IMR-90 (cell line): ENCODE measurements at regions not wholly inside any gene's neighbourhood (a gene's known extent, or its start where the extent isn't known, plus 50 kb on each side); places are given as distances from the start of the nearest gene placed in this dataset.

Experiments
- ATAC-seq: fragments of 200-7000 bp; cut with Tn5 transposase; 2 replicates; pipeline ENCODE4 v1.9.1; 2020; ENCODE audit warnings: low read depth, mild to moderate bottlenecking, moderate library complexity
- BruUV-seq: library from RNA; stranded (reverse); fragments of 400-500 nt; replicated peaks from 2 replicates; lab custom pipeline; 2021; lab: Mats Ljungman, UMichigan
- CTCF ChIA-PET: fragments of 300-600 bp; formaldehyde crosslinking; extraction: SDS; loops from one replicate; lab custom pipeline; 2021; ENCODE audit warnings: antibody characterized with exemption; lab: Yijun Ruan, JAX
- POLR2A ChIA-PET: fragments of 300-600 bp; sonication (Branson Sonifier 250); formaldehyde crosslinking; loops from one replicate; lab custom pipeline; 2022; ENCODE audit warnings: antibody characterized with exemption; ENCODE audit not compliant: unreplicated experiment; lab: Charles Lee
- DNase-seq: peaks from one replicate; pipeline ENCODE4 v3.0.0; 2013
- H2AFZ ChIP-seq: replicated peaks from 2 replicates; pipeline ENCODE3; 2013; ENCODE audit warnings: low read length, mild to moderate bottlenecking; ENCODE audit not compliant: poor library complexity
- H2AK5ac ChIP-seq: 2 replicates; pipeline ENCODE4 v1.6.1; 2013; ENCODE audit warnings: low read depth, low read length, inconsistent platforms
- H2AK9ac ChIP-seq: replicated peaks from 2 replicates; pipeline ENCODE3; 2013; ENCODE audit warnings: mild to moderate bottlenecking, low read depth, low read length, moderate library complexity; ENCODE audit not compliant: poor library complexity
- H2BK120ac ChIP-seq: 2 replicates; pipeline ENCODE4 v1.6.1; 2013; ENCODE audit warnings: low read depth, low read length, inconsistent platforms
- H2BK15ac ChIP-seq: 3 replicates; pipeline ENCODE4 v1.6.1; 2013; ENCODE audit warnings: low read depth, low read length, inconsistent platforms
- H2BK20ac ChIP-seq: 2 replicates; pipeline ENCODE4 v1.6.1; 2013; ENCODE audit warnings: low read depth, mild to moderate bottlenecking, inconsistent platforms, low read length, moderate library complexity
- H2BK5ac ChIP-seq: 2 replicates; pipeline ENCODE4 v1.6.1; 2013; ENCODE audit warnings: mild to moderate bottlenecking, low read depth, low read length, inconsistent platforms; ENCODE audit not compliant: poor library complexity, severe bottlenecking
- H3K14ac ChIP-seq: replicated peaks from 2 replicates; pipeline ENCODE4 v1.6.1; 2013; ENCODE audit warnings: low read depth, low read length, inconsistent platforms
- H3K18ac ChIP-seq: 2 replicates; pipeline ENCODE4 v1.6.1; 2013; ENCODE audit warnings: low read depth, low read length, control low read depth
- H3K23ac ChIP-seq: 2 replicates; pipeline ENCODE4 v1.6.1; 2013; ENCODE audit warnings: low read depth, low read length, inconsistent platforms
- H3K27ac ChIP-seq: 2 replicates; pipeline ENCODE4 v1.5.1; 2013; ENCODE audit warnings: mild to moderate bottlenecking, control low read depth, low read length; ENCODE audit not compliant: insufficient read depth
- H3K27me3 ChIP-seq: 2 replicates; pipeline ENCODE4 v1.6.1; 2013; ENCODE audit warnings: low read length; ENCODE audit not compliant: control insufficient read depth, insufficient read depth
- H3K36me3 ChIP-seq: 2 replicates; pipeline ENCODE4 v1.6.1; 2013; ENCODE audit warnings: low read length, mixed read lengths; ENCODE audit not compliant: control insufficient read depth, insufficient read depth
- H3K4ac ChIP-seq: 2 replicates; pipeline ENCODE4 v1.6.1; 2013; ENCODE audit warnings: low read depth, low read length, inconsistent platforms
- H3K4me1 ChIP-seq: 2 replicates; pipeline ENCODE4 v1.6.1; 2013; ENCODE audit warnings: low read length, mixed read lengths; ENCODE audit not compliant: control insufficient read depth, insufficient read depth
- H3K4me2 ChIP-seq: 2 replicates; pipeline ENCODE4 v1.6.1; 2013; ENCODE audit warnings: low read depth, mild to moderate bottlenecking, control low read depth, low read length, moderate library complexity
- H3K4me3 ChIP-seq: 2 replicates; pipeline ENCODE4 v1.5.1; 2013; ENCODE audit warnings: low read depth, mild to moderate bottlenecking, control low read depth, low read length, moderate library complexity; ENCODE audit not compliant: insufficient read depth
- H3K56ac ChIP-seq: 2 replicates; pipeline ENCODE4 v1.6.1; 2013; ENCODE audit warnings: low read length, inconsistent platforms; ENCODE audit not compliant: insufficient read depth; ENCODE audit errors: extremely low read depth
- H3K79me1 ChIP-seq, 2 experiments: 2 replicates each; pipeline ENCODE4 v1.6.1; 2013; ENCODE audit warnings: low read length in 2 of 2, inconsistent platforms in 1 of 2, low read depth in 1 of 2
- H3K9ac ChIP-seq: 2 replicates; pipeline ENCODE4 v1.6.1; 2013; ENCODE audit warnings: low read depth, low read length, control low read depth
- H3K9me1 ChIP-seq: 2 replicates; pipeline ENCODE4 v1.6.1; 2013; ENCODE audit warnings: low read length, inconsistent platforms; ENCODE audit not compliant: insufficient read depth
- H3K9me3 ChIP-seq: 2 replicates; pipeline ENCODE4 v1.6.1; 2013; ENCODE audit warnings: low read length; ENCODE audit not compliant: control insufficient read depth, insufficient read depth
- H4K20me1 ChIP-seq: 2 replicates; pipeline ENCODE4 v1.6.1; 2013; ENCODE audit warnings: low read length, inconsistent platforms; ENCODE audit not compliant: insufficient read depth
- H4K5ac ChIP-seq: 2 replicates; pipeline ENCODE4 v1.6.1; 2013; ENCODE audit warnings: mild to moderate bottlenecking, low read depth, low read length, control low read depth
- H4K8ac ChIP-seq, 2 experiments: 2 replicates each; pipeline ENCODE4 v1.6.1; 2013; ENCODE audit warnings: low read depth in 2 of 2, low read length in 2 of 2, control low read depth in 1 of 2, inconsistent platforms in 1 of 2
- H4K91ac ChIP-seq: 2 replicates; pipeline ENCODE4 v1.6.1; 2013; ENCODE audit warnings: low read depth, low read length, inconsistent platforms; ENCODE audit not compliant: insufficient read depth
- WGBS, 2 experiments: methylation state at CpG; one replicate each; pipeline versions ENCODE4 v1.1.5 to v1.1.7; 2013; ENCODE audit warnings: missing lambda C conversion rate in 2 of 2; ENCODE audit not compliant: insufficient read length in 1 of 2; ENCODE audit errors: extremely low coverage in 2 of 2; 5-methylcytosine and 5-hydroxymethylcytosine counted together
- dilution Hi-C: fragments of 300-500 bp; cut with HindIII; formaldehyde crosslinking; loops from one replicate; pipeline ENCODE4 v1.14.3; 2018; ENCODE audit warnings: low sequenced_read_pairs; ENCODE audit not compliant: unreplicated experiment
- in situ Hi-C: fragments of 300-500 bp; cut with MboI; formaldehyde crosslinking; loops from 3 replicates; pipeline ENCODE4 v1.14.3; 2019; ENCODE audit warnings: low sequenced_read_pairs, inconsistent platforms, mixed read lengths
- intact Hi-C: fragments of 100-400 bp; cut with micrococcal nuclease; formaldehyde crosslinking; loops from 2 replicates; pipeline ENCODE4 v1.10.0; 2022
- TF ChIP-seq, protein P1 (sequence below): fragments of 150-350 bp; IDR thresholded peaks from 2 replicates; pipeline ENCODE4 v1.6.1; 2016; ENCODE audit warnings: low read depth, mild to moderate bottlenecking, low read length, moderate library complexity, borderline replicate concordance
- TF ChIP-seq, protein P2 (sequence below): fragments of 150-350 bp; IDR thresholded peaks from 2 replicates; pipeline ENCODE4 v1.6.1; 2017; ENCODE audit warnings: mild to moderate bottlenecking, antibody characterized with exemption, low read length, low read depth

DNA sequence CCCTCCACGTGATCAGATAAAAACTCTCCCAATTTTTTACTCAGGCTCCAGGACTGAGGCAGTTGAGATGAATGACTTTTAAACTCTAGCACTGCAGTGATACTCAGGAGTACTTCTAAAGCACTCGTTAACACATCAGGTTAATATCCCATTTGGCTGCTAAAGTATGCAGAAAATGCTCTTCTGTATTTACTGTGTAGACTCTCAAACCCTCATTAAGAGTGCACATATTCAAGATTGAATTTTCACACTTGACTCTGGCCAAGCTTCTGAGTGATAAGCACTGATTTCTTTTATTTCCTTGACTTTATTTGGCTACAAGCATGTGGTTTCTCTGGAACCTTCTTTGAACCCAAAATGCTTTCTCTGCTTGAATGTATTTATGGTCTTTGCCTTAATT is 392.3 kb upstream of the NECTIN3 start:
- TF ChIP-seq, protein P1, sequence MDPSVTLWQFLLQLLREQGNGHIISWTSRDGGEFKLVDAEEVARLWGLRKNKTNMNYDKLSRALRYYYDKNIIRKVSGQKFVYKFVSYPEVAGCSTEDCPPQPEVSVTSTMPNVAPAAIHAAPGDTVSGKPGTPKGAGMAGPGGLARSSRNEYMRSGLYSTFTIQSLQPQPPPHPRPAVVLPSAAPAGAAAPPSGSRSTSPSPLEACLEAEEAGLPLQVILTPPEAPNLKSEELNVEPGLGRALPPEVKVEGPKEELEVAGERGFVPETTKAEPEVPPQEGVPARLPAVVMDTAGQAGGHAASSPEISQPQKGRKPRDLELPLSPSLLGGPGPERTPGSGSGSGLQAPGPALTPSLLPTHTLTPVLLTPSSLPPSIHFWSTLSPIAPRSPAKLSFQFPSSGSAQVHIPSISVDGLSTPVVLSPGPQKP = no peak
- TF ChIP-seq, protein P2, sequence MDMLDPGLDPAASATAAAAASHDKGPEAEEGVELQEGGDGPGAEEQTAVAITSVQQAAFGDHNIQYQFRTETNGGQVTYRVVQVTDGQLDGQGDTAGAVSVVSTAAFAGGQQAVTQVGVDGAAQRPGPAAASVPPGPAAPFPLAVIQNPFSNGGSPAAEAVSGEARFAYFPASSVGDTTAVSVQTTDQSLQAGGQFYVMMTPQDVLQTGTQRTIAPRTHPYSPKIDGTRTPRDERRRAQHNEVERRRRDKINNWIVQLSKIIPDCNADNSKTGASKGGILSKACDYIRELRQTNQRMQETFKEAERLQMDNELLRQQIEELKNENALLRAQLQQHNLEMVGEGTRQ = no peak
- no TSS peak for BruUV-seq

More for the DNA sequence above, 392.3 kb upstream of the NECTIN3 start:
- Histone ChIP-seq H2AK9ac (no peak overlapping the region), H2BK5ac (no peak overlapping the region), H3K4me2 (no peak overlapping the region), H3K4ac (no peak overlapping the region), H4K8ac (no peak overlapping the region), H3K4me1 (no peaks in the 10 kb centered on the region; the same call in 1 of the 2 replicates), H3K14ac (no peak overlapping the region), H4K5ac (no peak overlapping the region), H2AK5ac (no peak overlapping the region), H4K91ac (no peak overlapping the region), H2BK15ac (no peak overlapping the region), H2BK20ac (no peak overlapping the region), H3K18ac (no peak overlapping the region), H4K20me1 (no peaks in the 10 kb centered on the region), H3K56ac (no peak overlapping the region), H3K9me3 (no peaks in the 10 kb centered on the region), H2AFZ (no peak overlapping the region), H3K27me3 (no peaks in the 10 kb centered on the region), H3K79me1 (no peaks in the 10 kb centered on the region), H2BK120ac (no peak overlapping the region), H3K23ac (no peak overlapping the region), H3K4me3 (no peak overlapping the region), H3K9ac (no peak overlapping the region), H3K27ac (no peak overlapping the region), H3K9me1 (no peaks in the 10 kb centered on the region), H3K36me3 (no peaks in the 10 kb centered on the region)
- intact Hi-C loops (no loop called here), dilution Hi-C loops (no loop called here), in situ Hi-C loops (no loop called here)
- CTCF ChIA-PET = no interaction called here
- 60% methylated on average over 1 of the region's 2 CpGs; no CpG with 5 or more reads in 1 of the 2 experiments for WGBS, 2 experiments
- DNase-seq (no peak), ATAC-seq (no peak)
- POLR2A ChIA-PET = no interaction called here
